Mesothelial cell of epicardium (in vitro differentiated cells): ENCODE measurements at regions not wholly inside any gene's neighbourhood (a gene's known extent, or its start where the extent isn't known, plus 50 kb on each side); places are given as distances from the start of the nearest gene placed in this dataset.

Experiments used
- DNase-seq, 2 experiments: peaks; one replicate each; pipeline ENCODE4 v3.0.0; 2021; ENCODE audit warnings: low spot score in 2 of 2; ENCODE audit not compliant: unreplicated experiment in 2 of 2
- H3K27ac Mint-ChIP-seq: 2 replicates; pipeline ENCODE4 v1.8.0; 2021; ENCODE audit warnings: mixed read lengths
- H3K27me3 Mint-ChIP-seq: 2 replicates; pipeline ENCODE4 v1.8.0; 2021; ENCODE audit warnings: low read depth, mixed read lengths
- H3K36me3 Mint-ChIP-seq: 2 replicates; pipeline ENCODE4 v1.8.0; 2021; ENCODE audit warnings: mixed read lengths
- H3K4me1 Mint-ChIP-seq: 2 replicates; pipeline ENCODE4 v1.8.0; 2021; ENCODE audit warnings: mixed read lengths
- H3K4me3 Mint-ChIP-seq: 2 replicates; pipeline ENCODE4 v1.8.0; 2021; ENCODE audit warnings: mild to moderate bottlenecking, moderate library complexity, mixed read lengths
- H3K9me3 Mint-ChIP-seq: 2 replicates; pipeline ENCODE4 v1.8.0; 2021; ENCODE audit warnings: mixed read lengths
- TF ChIP-seq, protein P1 (sequence below): fragments of 200-600 bp; sonication (generic); IDR thresholded peaks from one replicate; pipeline ENCODE4 v1.5.0; 2021; ENCODE audit warnings: antibody characterized with exemption; ENCODE audit not compliant: unreplicated experiment

DNA sequence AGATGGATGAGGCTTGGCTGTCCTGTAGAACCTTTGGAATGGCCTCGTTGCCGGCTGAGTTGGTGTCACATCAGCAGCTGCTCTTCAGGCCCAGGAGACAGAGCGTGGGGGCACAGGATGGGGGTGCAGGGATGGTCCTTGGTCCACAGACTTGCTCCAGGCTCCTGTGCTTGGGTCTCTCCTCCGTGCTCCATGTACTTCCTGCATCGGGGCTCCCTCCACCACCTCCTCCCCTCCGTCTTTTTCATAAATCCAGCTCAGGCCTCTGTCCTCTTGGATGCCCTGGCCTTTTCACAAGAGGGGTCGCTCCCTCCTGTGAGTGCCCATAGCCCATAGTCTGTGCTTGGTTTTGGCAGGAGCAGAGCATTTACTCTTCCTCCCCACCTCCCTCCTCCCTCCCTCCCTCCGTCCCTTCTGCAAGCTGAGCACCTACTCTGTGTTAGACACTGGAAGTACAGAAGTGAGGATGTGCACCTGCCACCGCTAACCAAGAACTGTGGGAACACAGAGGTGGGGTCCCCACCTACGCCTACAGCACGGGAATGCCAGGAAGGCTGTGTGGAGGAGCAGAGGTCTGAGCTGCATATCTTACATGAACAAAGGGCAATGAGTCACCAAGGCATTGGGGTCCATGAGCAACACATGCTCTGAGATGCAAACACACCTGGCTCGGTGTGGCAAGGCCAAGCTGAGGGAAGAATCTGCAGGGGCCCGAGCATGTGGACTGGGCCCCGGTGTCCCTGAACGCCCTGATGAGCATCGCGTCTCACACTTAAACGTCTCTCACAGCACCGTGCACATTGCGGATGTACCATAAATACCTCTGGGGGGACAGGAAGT is 458.7 kb upstream of the HS6ST1 start:
- no peak overlapping the region for H3K27ac Mint-ChIP-seq

DNA sequence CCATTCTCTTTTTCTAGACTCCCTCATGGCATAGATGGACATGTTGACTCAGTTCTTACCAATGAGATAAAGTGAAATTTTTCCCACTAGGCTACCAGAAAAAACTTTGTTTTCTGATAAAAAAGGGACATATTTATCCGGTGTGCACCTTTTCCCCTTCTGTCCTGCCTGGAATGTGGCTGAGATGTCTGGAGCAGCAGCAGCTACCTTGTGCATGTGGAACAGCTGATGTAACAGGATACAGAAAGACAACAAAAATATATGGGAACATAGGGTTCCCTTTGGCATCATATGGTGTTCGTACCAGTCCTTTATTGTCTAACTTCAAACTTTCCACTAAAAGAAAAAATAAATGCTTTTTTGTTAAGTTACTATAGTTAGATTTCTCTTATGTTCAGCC is 460.2 kb upstream of the HS6ST1 start:
- H3K27ac Mint-ChIP-seq, result no peak overlapping the region
- no peaks in the 10 kb centered on the region for H3K36me3 Mint-ChIP-seq
- H3K4me1 Mint-ChIP-seq, result peaks cover 49% of the 10 kb centered on the region
- no peak for DNase-seq
- TF ChIP-seq, protein P1, sequence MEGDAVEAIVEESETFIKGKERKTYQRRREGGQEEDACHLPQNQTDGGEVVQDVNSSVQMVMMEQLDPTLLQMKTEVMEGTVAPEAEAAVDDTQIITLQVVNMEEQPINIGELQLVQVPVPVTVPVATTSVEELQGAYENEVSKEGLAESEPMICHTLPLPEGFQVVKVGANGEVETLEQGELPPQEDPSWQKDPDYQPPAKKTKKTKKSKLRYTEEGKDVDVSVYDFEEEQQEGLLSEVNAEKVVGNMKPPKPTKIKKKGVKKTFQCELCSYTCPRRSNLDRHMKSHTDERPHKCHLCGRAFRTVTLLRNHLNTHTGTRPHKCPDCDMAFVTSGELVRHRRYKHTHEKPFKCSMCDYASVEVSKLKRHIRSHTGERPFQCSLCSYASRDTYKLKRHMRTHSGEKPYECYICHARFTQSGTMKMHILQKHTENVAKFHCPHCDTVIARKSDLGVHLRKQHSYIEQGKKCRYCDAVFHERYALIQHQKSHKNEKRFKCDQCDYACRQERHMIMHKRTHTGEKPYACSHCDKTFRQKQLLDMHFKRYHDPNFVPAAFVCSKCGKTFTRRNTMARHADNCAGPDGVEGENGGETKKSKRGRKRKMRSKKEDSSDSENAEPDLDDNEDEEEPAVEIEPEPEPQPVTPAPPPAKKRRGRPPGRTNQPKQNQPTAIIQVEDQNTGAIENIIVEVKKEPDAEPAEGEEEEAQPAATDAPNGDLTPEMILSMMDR, result no peak
- peaks cover 6% of the 10 kb centered on the region for H3K9me3 Mint-ChIP-seq
- no peaks in the 10 kb centered on the region for H3K27me3 Mint-ChIP-seq
- no peak overlapping the region for H3K4me3 Mint-ChIP-seq

More for the DNA sequence above, 458.7 kb upstream of the HS6ST1 start:
- H3K4me3 Mint-ChIP-seq, result no peak overlapping the region
- no peaks in the 10 kb centered on the region for H3K27me3 Mint-ChIP-seq
- no peaks in the 10 kb centered on the region for H3K36me3 Mint-ChIP-seq
- no peak for DNase-seq
- H3K4me1 Mint-ChIP-seq, result peaks cover 47% of the 10 kb centered on the region
- H3K9me3 Mint-ChIP-seq, result peaks cover 6% of the 10 kb centered on the region
- TF ChIP-seq, protein P1, result no peak

GRCh38 chr2:128779301-128780095 is 460.8 kb upstream of the HS6ST1 start:
- no peak for DNase-seq
- peaks cover 44% of the 10 kb centered on the region for H3K4me1 Mint-ChIP-seq
- TF ChIP-seq, protein P1, result no peak
- H3K27ac Mint-ChIP-seq, result no peak overlapping the region
- H3K27me3 Mint-ChIP-seq, result no peaks in the 10 kb centered on the region
- H3K4me3 Mint-ChIP-seq, result no peak overlapping the region
- H3K36me3 Mint-ChIP-seq, result no peaks in the 10 kb centered on the region
- peaks cover 6% of the 10 kb centered on the region for H3K9me3 Mint-ChIP-seq

- Mint-ChIP-seq H3K4me3 (no peak overlapping the region), H3K27me3 (no peaks in the 10 kb centered on the region), H3K27ac (no peak overlapping the region), H3K36me3 (no peaks in the 10 kb centered on the region), H3K4me1 (peaks cover 40% of the 10 kb centered on the region), H3K9me3 (peaks cover 6% of the 10 kb centered on the region)
- TF ChIP-seq, protein P1, result no peak
- no peak for DNase-seq
Observed at GRCh38 chr2:128780434-128781080, 461.9 kb upstream of the HS6ST1 start.

- DNase-seq, result no peak
- Mint-ChIP-seq H3K4me1 (peaks cover 34% of the 10 kb centered on the region), H3K4me3 (no peak overlapping the region), H3K27ac (no peak overlapping the region), H3K27me3 (no peaks in the 10 kb centered on the region), H3K36me3 (no peaks in the 10 kb centered on the region), H3K9me3 (peaks cover 6% of the 10 kb centered on the region)
- TF ChIP-seq, protein P1, result no peak
Observed at GRCh38 chr2:128781166-128781565, 462.5 kb upstream of the HS6ST1 start.
